COR-L47 (cell line): ENCODE measurements at regions not wholly inside any gene's neighbourhood (a gene's known extent, or its start where the extent isn't known, plus 50 kb on each side); places are given as distances from the start of the nearest gene placed in this dataset.

Experiments used
- DNase-seq: peaks from one replicate; lab custom pipeline; 2025; lab: John Stamatoyannopoulos, UW

DNA sequence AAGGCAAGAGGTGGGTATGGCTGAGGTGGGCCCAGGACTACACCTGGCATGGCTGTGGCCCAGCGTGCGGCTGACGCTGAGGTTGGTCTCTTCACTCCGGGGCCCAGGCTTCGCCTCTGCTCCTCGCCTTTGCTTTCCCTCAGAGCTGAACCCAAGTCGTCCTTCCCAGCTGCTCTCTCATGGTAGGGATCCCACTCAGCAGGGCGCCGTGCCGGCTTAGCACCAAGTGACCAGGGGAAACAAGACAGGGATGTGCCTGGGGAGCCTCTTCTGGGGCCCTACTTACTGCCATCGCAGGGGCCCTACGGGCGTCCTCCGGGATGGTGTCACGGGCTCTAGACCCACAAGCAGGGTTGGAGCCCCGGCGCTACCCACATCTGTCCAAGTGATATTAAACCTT is 138.1 kb upstream of the ALKAL2 start:
- DNase-seq: no peak

DNA sequence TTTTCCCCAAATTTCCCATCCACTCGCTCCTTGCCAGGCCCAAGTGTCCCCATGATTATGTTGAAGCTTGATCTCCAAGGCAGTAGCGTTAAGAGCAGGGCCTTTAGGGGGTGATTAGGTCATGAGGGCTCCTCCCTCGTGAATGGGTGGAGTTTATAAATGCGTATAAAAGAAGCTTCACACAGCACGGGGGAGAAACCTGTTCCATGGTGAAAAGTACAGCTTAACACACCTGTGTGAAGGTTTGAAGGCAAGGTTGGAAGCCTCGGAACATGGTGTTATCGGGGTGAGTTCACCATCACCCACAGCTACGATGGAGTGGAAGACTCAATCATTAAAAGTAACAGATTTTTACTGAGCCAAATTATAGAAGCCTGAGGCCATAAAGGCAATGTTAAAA is 137.4 kb upstream of the ALKAL2 start:
- no peak for DNase-seq

DNA sequence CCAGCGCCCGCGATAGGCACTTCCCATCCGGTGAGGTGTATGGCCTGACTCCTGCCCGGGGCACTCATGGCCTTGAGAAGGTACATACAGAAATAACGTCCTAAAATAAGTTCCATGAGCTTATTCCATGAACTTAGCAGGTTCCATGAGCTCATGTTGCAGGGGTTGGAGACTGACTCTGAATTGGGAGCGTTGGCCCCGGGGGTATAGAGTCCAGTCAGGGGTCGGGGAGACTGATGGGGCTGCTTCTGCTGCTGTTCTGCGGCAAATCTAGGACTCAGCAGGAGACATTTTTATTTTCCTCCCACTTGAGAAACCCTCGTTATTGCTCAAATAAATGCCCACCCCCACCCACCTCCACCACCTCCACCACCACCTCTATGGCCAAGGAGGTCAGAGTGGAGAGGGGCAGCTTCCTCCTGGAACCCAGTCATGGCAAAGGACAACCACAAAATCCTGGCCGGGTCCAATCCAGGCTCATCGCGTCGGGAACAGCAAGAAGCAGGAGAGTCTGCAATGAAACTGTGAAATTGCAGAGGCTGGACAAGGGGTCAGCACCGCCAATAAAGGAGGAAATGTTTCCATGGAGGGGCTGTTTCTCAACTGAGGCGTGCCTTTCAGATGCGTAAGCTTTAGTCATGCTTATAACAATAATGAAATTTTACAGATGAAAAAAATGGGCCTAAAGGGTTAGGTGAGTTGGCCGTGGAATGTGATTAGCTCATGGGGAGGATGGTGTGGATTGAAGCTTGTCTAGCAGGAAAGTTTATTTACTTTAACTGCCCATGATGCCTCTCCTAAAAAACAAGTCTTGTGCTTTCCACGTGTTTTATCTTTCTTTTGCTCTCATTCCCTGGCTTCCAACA is 136.6 kb upstream of the ALKAL2 start:
- no peak for DNase-seq

DNA sequence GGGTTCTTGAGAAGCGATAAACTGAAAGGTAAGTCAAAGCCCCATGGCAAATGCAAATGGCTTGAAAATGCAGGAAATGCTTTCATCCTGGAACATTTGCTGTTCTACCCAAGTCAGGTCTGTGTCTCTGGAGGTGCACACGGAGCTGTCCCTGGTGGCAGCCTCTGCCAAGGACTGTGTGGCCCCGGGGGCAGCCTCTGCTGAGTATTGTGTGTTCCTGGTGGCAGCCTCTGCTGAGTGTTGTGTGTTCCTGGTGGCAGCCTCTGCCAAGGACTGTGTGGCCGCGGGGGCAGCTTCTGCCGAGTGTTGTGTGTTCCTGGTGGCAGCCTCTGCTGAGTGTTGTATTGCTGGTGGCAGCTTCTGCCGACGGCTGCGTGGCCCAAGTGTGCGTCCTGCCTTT is 135.6 kb upstream of the ALKAL2 start:
- no peak for DNase-seq

DNA sequence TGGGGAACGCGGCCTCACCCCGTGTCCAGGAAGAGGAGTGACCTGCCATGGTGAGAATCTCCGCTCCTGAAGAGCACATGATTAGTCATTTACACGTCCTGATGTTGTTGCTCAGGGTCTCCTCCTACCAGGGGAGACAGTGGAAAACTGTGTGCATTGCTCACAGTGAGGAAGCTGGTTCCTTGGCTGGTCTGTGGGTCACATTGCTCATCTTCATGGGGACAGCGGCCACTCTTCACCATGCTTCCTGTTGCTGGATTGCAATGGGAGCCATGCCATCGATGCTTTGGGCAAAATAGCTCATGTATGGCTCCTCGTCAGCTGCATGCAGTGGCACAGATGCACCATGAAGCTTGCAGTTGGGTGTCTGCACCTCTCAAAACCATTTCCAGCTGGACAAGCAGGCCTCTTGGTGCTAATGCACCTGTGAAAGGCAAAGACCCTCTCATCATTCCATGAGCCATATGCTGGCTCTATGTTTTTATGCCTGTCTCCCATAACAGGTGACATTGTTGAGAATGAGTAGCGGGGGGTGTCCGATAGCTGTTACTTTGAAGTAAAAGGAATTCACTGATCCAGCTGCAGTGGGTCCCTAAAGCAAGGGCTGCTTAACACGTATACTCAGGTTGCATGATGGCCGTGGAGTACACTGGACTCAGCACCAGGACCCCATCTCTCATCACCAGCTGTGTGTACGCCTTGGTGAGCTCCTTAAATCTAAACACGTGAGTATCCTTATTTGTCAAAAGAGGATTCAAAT is 135.0 kb upstream of the ALKAL2 start:
- DNase-seq: no peak

DNA sequence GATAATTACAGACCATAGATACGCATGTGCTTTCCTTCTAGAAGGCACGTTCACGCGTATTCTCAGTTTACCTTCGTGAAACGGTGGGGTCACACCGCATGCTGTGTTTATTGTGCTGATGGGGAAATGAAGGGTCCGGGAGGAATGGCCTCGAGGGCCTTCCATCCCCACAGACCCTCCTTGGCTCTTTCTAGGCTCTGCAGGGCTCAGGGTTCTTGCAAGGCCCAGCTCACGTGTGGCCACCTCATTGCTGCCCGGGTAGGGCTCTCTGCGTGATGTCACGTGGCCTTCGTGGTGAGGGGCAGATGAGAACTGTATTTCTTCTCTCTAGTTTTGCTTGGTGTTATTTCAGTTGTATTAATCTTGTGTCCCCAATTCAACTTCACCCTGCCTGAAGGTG is 133.5 kb upstream of the ALKAL2 start:
- no peak for DNase-seq

DNA sequence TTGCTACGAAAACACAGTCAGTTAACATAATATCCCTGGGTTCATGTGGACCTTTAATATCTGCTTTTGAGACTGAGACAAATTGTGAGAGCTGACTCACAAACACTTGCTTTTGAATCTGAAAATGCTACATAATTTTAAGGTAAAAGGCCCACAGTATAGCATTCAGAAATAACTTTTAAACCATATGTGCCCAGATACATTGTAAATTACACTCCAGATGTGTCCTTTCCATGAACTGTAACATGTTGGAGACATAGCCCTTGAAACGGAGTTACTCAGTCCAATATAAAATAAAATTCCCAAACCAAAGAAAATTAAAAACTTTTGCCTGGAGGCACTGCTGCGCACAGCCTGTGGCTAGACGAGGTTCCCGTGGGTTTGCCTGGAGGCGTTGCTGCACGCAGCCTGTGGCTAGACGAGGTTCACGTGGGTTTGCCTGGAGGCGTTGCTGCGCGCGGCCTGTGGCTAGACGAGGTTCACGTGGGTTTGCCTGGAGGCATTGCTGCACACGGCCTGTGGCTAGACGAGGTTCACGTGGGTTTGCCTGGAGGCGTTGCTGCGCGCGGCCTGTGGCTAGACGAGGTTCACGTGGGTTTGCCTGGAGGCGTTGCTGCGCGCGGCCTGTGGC is 131.9 kb upstream of the ALKAL2 start:
- no peak for DNase-seq

DNA sequence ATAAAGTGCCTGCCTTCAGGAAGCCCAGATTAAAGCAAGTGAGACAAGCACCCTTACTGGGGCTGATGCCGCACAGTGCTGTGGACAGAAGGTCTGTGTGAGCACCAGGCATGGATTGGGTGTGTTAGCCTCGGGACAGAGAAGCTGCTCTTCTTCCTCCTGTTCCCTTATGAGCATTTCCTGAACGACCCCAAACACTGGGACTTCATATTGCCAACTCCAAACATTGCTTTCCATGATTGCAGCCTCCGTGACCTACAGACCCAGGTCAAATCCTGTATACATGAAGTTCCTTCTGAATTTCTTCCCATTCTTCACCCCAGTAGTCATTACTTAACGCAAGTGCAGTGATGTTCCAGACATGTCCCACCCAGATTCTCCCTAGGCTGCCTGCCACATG is 129.8 kb upstream of the ALKAL2 start:
- no peak for DNase-seq

DNA sequence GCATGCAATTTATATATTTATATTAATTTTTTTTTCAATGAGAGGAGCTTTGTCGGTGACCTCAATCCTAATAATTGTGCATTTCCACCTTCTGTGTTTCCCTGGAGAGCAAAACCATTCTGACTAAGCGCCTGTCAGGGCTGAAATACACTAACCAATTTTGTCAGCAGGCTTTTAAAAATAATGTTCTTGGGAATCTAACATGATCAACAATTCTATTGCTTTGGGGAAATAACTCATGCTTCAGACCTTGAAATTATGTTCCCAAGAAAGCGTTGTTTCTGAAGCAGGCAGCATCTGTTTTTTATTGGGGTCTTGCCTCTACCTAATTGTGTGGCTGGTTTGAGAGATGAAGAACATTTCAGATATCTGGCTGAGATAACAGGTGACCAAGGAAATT is 129.1 kb upstream of the ALKAL2 start:
- DNase-seq: no peak

DNA sequence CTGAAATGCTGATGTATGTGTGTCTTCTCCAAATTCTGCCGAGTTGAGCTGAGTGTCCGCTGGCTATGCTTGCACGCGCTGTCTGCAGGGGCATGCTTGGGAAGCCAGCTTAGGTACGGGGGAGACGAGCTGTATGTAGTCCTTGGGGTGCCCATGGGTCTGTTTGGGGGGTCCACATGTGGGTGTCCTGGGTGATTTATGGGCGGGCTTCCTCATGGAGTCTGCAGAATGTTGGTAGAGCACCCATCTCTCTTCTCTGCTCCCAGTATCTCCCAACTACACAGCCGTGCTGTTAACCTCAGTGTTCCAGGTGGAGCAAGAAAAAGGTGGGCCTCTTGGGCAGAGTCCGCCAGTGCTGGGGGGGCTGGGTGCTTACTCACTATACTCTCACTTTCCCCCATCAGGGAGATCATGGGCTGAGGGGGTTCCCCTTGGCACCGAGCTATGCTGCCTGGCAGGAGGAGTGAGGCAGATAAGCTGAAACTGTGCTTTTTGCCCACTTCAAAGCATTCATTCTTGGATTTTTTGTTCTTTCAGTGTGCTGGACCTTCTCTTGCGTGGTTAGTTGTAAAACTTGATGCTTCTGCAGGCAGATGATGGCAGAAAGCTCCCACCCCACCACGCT is 128.2 kb upstream of the ALKAL2 start:
- DNase-seq: no peak

DNA sequence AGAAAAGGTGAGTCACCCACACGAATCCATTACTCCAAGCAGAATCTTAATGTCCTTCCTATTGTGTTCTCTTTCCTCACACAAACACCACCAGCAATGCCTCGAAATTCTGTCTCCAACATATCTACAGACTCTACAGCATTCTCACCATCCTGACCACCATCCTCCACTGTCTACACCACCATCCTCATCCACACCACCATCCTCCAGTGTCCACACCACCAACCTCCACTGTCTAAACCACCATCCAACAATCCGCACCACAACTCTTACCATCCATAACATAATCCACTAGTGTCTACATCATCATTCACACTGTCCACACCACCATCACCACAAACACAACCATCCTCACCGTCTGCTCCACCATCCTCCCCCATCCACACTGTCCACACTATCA is 121.6 kb upstream of the ALKAL2 start:
- DNase-seq: no peak

DNA sequence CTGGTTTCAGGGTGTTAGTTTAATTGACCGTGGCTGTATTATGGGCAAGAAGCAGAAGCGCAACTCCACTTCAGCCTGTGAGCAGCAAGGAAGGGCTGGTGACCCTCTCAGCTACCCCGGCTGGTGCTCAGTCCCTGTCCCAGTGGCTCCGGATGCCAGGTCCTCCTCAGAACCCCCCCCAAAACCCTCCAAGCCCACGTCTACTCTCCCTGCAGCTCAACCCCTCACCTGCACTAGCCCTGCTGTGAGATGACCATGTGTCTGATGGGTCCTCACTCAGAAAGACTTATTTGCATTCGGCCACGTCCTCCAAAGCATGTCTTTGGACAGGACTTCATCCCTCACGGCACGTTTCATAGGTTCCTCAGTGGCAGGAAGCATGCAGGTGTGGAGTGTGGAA is 119.7 kb upstream of the ALKAL2 start:
- no peak for DNase-seq

DNA sequence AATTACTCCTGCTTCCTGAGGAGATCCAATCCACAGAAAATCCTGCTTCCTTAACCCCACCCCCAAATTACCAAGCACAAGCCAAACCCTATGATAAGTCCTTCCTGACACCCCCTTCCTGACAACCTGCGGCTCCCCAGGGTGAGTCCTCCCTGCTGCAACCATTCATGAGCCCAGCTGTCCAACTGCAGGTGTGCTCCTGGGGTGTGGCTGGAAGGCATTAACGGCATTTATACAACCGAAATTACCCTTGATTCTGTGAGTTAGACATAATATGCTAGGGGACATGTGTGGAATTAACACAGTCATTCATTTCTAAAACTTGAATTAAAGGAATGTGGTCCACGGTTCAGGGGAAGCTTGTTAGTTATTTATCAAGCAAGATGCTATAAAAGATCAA is 119.0 kb upstream of the ALKAL2 start:
- DNase-seq: peak; percentile 70

DNA sequence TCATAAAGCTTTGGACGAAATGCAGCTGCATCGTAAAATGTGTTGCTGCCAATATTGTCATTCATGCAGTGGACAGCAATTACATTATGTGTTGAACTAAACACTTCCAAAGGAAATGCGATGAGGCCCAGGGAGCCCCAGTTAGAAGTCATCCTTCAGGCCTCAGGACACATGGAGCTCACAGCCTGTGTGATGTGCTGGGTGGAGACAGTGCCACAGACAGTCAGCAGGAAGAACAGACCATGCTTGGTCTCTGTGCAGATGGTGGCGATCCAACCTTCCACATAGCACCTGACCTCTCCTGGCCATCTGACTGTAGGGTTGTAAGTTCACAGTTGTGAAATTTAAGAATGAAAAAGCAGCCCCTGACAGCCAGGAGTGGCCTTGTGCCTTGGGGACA is 118.3 kb upstream of the ALKAL2 start:
- no peak for DNase-seq

DNA sequence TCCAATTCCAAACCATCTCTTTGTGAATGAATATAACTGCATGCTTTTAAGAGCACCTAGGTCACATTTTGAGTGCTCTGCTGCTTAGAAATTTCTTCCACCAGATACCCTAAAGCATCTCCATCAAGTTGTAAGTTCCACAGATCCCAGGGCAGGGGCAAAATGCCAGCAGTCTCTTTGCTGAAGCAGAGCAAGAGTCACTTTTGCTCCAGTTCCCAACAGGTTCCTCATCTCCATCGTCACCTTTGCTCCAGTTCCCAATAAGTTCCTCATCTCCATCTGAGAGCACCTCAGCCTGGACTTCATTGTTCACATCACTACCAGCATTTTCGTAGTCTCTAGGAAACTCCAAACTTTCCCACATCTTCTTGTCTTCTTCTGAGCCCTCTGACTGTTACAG is 116.7 kb upstream of the ALKAL2 start:
- no peak for DNase-seq

DNA sequence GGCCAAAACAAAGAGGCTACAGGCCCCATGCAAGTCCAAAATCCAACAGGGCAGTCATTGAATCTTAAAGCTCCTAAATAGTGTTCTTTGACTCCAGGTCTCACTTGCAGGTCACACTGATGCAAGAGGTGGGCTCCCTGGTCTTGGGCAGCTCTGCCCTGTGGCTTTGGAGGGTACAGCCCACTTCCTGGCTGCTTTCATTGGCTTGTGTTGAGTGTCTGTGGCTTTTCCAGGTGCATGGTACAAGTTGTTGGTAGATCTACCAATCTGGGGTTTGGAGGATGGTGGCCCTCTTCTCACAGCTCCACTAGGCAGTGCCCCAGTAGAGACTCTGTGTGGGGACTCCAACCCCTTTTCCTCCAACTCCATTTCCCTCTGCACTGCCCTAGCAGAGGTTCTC is 115.8 kb upstream of the ALKAL2 start:
- no peak for DNase-seq

DNA sequence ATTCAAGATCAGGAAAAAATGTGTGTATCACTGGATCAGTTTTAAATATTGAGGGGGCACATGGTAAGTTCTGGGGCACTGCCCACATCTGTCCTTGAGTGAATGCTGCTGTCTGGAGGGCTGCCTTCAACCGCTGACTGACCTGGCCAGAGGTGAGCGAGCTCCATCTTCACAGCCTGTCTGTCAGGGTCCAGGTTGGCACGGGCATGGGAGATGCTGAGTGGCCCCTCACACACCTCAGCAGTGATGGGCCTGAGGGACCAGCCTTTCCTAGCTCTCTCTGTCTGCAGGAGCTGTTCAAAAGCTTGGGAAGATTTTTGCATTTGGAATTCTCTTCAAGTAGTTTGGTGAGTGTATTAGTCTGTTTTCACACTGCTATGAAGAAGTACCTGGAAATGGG is 114.8 kb upstream of the ALKAL2 start:
- DNase-seq: no peak

DNA sequence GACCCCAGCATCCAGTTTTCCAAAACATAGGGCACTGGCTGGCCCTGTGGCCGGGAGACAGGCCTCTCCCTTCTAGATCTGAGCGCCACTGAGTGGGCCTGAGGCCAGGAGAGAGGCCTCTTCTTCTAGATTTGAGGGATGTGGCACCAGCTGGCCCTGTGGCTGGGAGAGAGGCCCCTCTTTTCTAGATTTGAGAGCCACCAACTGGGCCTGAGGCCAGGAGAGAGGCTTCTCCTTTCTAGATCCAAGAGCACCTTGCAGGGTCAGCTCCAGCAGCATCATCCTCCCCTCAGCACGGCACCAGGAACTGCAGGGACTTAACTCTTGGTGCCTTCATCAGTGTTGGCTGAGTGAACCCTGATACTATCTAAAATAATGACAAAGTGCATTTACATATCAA is 114.3 kb upstream of the ALKAL2 start:
- DNase-seq: no peak

DNA sequence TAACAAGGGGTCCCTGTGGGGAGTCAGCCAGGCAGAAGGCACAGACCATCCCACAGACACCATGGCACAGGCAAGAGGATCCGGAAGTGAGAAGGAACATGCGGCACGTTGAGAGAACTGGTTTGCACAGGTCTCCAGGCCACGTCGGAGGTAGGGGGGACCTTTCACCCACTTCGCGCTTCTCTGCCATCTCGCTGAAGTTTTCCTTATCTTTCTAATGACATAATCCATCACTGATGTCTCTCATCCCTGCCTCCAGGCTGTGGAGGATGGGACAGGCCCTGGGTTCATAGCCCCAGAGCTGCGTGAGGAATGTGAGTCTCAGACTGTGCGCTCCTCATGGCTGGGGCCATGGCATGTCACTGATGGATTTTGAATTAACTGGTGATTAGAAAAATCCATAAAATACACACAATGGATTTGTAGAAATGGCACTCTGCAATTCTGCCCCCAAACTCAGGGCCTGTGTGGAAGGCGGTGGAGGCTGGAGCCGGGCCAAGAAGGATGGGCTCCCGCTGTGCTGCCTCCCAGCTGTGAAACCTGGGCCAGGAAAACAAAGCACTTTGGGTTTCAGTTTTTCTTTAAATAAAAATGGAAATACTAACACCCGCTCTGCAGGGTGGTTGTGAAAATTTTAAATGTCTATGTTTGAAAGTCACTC is 113.3 kb upstream of the ALKAL2 start:
- DNase-seq: peak; percentile 54

DNA sequence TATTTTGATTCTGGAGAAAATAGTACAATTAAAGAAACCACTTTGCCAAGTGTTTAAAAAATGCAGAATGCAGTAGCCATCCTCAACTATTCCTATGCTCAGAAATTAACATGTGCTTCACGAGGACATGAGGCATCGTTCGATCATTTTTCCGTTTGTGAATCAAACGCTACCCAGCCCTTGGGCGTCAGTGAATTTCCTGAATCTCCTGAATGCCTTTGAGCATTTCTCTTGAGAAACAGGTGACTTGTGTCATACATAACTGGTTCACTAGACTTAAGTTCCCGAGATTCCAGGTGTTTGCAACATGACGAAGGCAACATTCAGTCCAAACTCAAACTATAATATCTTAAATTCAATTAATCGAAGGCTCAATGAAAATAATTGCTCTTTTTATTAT is 110.0 kb upstream of the ALKAL2 start:
- DNase-seq: no peak

DNA sequence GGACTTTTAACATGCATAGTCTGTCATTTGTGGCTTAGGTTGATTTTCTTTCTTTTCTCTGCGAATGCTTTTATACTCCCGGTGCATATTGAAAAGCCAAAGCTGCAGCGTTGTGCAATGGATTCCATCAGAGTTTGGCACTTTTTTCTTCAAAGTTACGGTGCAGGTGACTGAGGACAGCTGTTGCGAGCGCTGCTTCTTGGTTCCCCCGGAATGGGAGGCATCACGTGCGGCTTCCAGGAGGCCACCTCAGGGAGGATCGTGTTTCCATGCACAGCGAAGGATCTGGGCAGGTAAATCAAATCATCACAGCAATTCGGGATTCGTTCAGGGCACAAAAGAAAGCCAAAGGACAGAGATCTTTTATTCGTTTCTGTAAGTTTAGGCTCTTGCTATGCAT is 109.6 kb upstream of the ALKAL2 start:
- no peak for DNase-seq

DNA sequence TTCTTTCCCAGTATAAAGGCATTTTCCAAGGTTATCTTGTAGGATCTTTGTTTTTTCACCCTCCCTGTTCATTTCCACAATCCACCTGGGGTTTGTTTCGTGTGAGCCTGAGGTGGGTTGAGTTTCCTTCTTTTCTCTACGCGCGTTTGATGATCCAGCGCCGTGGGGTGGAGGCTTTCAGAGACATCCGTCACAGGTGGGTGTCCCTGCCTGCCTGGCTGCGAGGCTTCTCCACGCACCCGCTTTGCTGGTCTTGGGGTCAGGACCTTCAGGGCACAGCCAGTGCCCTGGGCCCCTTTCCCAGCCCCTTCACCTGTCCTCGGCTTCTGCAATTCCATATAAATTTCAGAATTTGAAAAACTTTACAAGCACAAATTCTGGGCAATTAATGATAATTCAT is 109.0 kb upstream of the ALKAL2 start:
- no peak for DNase-seq
